ENCODE measurements at regions not wholly inside any gene's neighbourhood (a gene's known extent, or its start where the extent isn't known, plus 50 kb on each side); places are given as distances from the start of the nearest gene placed in this dataset.
A peak's percentile ranks its signal among the peaks of the same experiment; 100 is the strongest.

GRCh38 chr14:65153101-65153500, 50.8 kb upstream of the MAX start:
- H3K4me2 ChIP-seq: no peak overlapping the region
- no peak overlapping the region for H3K4me3 ChIP-seq
- no peaks in the 10 kb centered on the region for H3K27me3 ChIP-seq
- TF ChIP-seq Cebpa-rat (IDR thresholded peaks at IDR 0.05): no peak
- H3K4me1 ChIP-seq: peaks cover 9% of the 10 kb centered on the region
- H3K36me3 ChIP-seq: no peaks in the 10 kb centered on the region
- H3K27ac ChIP-seq: no peak overlapping the region
- no peaks in the 10 kb centered on the region for H3K9me3 ChIP-seq
- H4K20me1 ChIP-seq: no peaks in the 10 kb centered on the region
- no peak overlapping the region for H3K9ac ChIP-seq

DNA sequence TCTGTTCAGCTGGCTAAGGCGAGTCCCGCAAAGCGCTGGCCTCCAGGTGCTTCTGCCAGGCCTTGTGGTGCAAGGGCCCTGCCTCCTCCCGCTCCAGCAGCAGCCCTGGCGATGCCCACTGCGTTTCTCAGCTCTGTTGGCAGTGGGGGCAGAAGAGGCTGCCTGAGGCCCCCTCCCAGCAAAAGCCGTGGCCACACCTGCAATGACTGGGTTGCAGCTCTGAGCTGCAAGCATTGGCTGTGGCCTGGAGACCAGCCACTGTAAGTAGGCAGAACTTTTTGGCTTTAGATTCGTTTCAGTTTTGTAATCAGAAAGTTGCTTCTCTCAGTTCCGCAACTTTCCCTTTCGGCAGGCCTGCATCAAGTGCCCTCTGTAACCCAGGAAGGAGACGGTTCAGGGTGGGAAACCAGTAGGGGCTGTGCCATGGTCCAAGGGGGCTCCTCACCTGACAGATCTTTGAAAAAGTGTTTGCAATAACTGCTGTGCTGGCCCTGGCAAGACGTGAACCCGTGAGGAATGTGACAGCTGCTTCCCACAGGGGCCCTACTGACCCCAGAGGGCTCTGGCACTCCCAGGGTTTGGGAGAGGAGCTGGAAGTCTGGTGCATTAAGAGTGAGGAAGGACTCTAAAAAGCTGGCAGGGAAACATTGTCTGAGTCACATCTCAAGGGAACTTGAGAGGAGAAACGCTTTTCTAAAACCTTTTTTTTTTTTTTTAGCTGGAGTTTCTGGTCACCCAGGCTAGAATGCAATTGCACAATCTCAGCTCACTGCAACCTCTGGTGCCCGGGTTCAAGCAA, 54.5 kb upstream of the MAX start:
- H3K27ac ChIP-seq: peak overlapping the region; percentile 58
- 0 out of 2 replicates have a peak overlapping the region, but pooled peaks have one; percentile 24 for H3K9ac ChIP-seq
- peaks cover 9% of the 10 kb centered on the region for H3K4me1 ChIP-seq
- no peak overlapping the region for H3K4me3 ChIP-seq
- peak overlapping the region; percentile 56 for H3K4me2 ChIP-seq
- no peaks in the 10 kb centered on the region for H3K36me3 ChIP-seq
- no peaks in the 10 kb centered on the region for H3K9me3 ChIP-seq
- H3K27me3 ChIP-seq: no peaks in the 10 kb centered on the region
- H4K20me1 ChIP-seq: no peaks in the 10 kb centered on the region
- TF ChIP-seq Cebpa-rat (IDR thresholded peaks at IDR 0.05): peak; percentile 17; the same call in 1 of the 2 replicates

GRCh38 chr14:65159281-65160062, 57.2 kb upstream of the MAX start:
- no peak for TF ChIP-seq Cebpa-rat (IDR thresholded peaks at IDR 0.05)
- no peaks in the 10 kb centered on the region for H3K27me3 ChIP-seq
- H3K4me1 ChIP-seq: peaks cover 9% of the 10 kb centered on the region
- no peak overlapping the region for H3K4me2 ChIP-seq
- no peak overlapping the region for H3K27ac ChIP-seq
- H3K9me3 ChIP-seq: no peaks in the 10 kb centered on the region
- no peak overlapping the region for H3K4me3 ChIP-seq
- no peaks in the 10 kb centered on the region for H3K36me3 ChIP-seq
- H3K9ac ChIP-seq: no peak overlapping the region
- no peaks in the 10 kb centered on the region for H4K20me1 ChIP-seq

DNA sequence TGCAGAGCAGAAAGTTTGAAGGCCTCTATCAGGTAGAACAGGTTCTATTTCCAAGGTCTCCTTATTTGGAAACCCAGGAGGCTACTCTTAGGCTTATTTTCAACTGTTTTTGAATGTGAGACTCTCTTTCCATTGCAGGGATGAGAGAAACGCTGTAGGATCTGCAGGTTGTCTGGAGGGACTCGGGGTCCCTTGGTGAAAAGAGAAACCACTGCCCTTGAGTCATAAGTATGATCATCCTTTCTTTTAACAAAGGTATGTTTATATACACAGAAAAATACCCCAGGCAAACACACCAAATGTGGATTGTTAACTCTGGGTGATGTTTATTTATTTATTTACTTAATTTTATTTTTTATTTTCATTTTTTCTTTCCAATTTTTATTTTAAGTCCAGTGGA, 57.8 kb upstream of the MAX start:
- TF ChIP-seq Cebpa-rat (IDR thresholded peaks at IDR 0.05): no peak
- Histone ChIP-seq H3K4me3 (no peak overlapping the region), H3K4me2 (no peak overlapping the region), H3K27me3 (no peaks in the 10 kb centered on the region), H4K20me1 (no peaks in the 10 kb centered on the region), H3K4me1 (peaks cover 9% of the 10 kb centered on the region), H3K9ac (no peak overlapping the region), H3K27ac (no peak overlapping the region), H3K9me3 (no peaks in the 10 kb centered on the region), H3K36me3 (no peaks in the 10 kb centered on the region)

DNA sequence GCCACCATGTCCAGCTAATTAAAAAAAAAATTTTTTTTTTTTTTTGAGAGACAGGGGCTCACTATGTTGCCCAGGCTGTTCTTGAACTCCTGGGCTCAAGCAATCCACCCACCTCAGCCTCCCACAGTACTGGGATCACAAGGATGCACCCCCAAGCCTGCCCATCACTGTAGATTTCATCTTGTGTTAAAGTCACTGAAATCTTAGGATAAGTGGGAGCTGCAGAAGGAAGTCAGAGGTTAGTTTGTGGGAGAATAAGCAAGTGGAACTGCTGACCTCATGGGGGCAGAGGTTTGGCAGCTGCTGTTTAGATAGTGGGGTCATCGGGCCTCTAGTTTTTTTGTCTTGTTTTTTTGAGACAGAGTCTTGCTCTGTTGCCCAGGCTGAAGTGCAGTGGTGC, 59.7 kb upstream of the MAX start:
- no peaks in the 10 kb centered on the region for H3K27me3 ChIP-seq

DNA sequence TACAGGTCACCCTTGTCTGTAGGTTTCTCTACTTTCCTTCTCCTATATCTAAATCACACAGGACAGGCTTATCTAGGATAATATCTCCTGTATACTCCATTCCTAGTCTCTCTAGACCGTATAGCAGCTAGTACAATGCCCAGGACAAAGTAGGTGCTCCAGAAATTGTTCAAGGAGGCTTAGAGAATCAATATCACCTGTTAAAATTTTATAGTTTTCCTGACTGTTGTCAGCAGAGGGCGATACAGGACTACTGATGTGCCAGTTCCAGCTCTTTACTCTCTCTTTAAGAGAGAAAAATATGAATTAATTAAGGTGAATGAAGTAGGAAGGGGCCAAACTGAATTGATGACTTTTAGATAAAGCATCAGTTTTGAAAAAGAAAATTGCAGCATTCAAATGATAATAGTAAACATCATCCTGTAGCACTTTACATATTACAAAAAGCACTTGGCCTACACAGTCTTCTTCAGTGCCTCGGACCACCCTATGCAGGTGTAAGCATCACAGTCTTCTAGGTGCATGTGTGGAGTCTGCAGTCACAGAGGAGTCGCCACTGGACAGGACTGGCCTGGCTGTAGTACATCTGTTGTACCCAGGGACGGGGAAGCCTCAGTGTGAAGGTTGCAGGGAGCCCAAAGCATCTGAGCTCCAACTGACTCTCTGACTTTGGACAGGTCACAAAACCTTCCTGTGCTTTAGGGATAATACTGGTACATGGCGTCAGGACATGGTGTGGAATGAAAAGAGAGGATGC, 61.9 kb upstream of the MAX start:
- Histone ChIP-seq H3K9me3 (no peaks in the 10 kb centered on the region), H3K4me1 (no peaks in the 10 kb centered on the region), H3K36me3 (no peaks in the 10 kb centered on the region), H3K4me3 (no peak overlapping the region), H3K27me3 (no peaks in the 10 kb centered on the region), H3K27ac (no peak overlapping the region), H4K20me1 (no peaks in the 10 kb centered on the region), H3K9ac (no peak overlapping the region), H3K4me2 (no peak overlapping the region)
- TF ChIP-seq Cebpa-rat (IDR thresholded peaks at IDR 0.05): no peak

More for the DNA sequence above, 59.7 kb upstream of the MAX start:
- Histone ChIP-seq H4K20me1 (no peaks in the 10 kb centered on the region), H3K4me3 (no peak overlapping the region), H3K9ac (no peak overlapping the region), H3K9me3 (no peaks in the 10 kb centered on the region), H3K27ac (no peak overlapping the region), H3K4me2 (no peak overlapping the region), H3K4me1 (peaks cover under 1% of the 10 kb centered on the region; the same call in 1 of the 2 replicates), H3K36me3 (no peaks in the 10 kb centered on the region)
- TF ChIP-seq Cebpa-rat (IDR thresholded peaks at IDR 0.05): no peak

GRCh38 chr14:65164825-65165135, 62.5 kb upstream of the MAX start:
- no peaks in the 10 kb centered on the region for H3K27me3 ChIP-seq
- no peak overlapping the region for H3K4me3 ChIP-seq
- H4K20me1 ChIP-seq: no peaks in the 10 kb centered on the region
- TF ChIP-seq Cebpa-rat (IDR thresholded peaks at IDR 0.05): no peak
- no peak overlapping the region for H3K9ac ChIP-seq
- no peaks in the 10 kb centered on the region for H3K9me3 ChIP-seq
- H3K27ac ChIP-seq: no peak overlapping the region
- no peak overlapping the region for H3K4me2 ChIP-seq
- H3K36me3 ChIP-seq: no peaks in the 10 kb centered on the region
- no peaks in the 10 kb centered on the region for H3K4me1 ChIP-seq

GRCh38 chr14:65167072-65167645, 64.8 kb upstream of the MAX start:
- Histone ChIP-seq H3K9ac (no peak overlapping the region), H3K4me2 (no peak overlapping the region), H3K4me1 (no peaks in the 10 kb centered on the region), H4K20me1 (no peaks in the 10 kb centered on the region), H3K27me3 (no peaks in the 10 kb centered on the region), H3K9me3 (no peaks in the 10 kb centered on the region), H3K4me3 (no peak overlapping the region), H3K36me3 (no peaks in the 10 kb centered on the region), H3K27ac (no peak overlapping the region)
- TF ChIP-seq Cebpa-rat (IDR thresholded peaks at IDR 0.05): no peak

- H3K27me3 ChIP-seq: no peaks in the 10 kb centered on the region
- no peak for TF ChIP-seq Cebpa-rat (IDR thresholded peaks at IDR 0.05)
- H3K9ac ChIP-seq: no peak overlapping the region
- no peak overlapping the region for H3K4me3 ChIP-seq
- H3K4me2 ChIP-seq: no peak overlapping the region
- no peak overlapping the region for H3K27ac ChIP-seq
- no peaks in the 10 kb centered on the region for H3K36me3 ChIP-seq
- no peaks in the 10 kb centered on the region for H4K20me1 ChIP-seq
- no peaks in the 10 kb centered on the region for H3K9me3 ChIP-seq
- H3K4me1 ChIP-seq: no peaks in the 10 kb centered on the region
Observed at GRCh38 chr14:65168840-65169239, 66.5 kb upstream of the MAX start.

All from BLaER1 (cell line).